ENCODE measurements at regions not wholly inside any gene's neighbourhood (a gene's known extent, or its start where the extent isn't known, plus 50 kb on each side); places are given as distances from the start of the nearest gene placed in this dataset.

GRCh38 chr4:101604976-101605375 lies 185.6 kb upstream of the BANK1 start:
- H3K36me3 ChIP-seq: no peaks in the 10 kb centered on the region
- H3K9me3 ChIP-seq (replicated peaks in 1 of 11): peaks cover 14 to 32% (median 24%) of the 10 kb centered on the region in 11 experiments; a peak in 20 of 22 replicates
- H3K4me1 ChIP-seq: peaks cover 0 to 9% (median 0%) of the 10 kb centered on the region in 10 experiments; a peak in 2 of 20 replicates
- H3K4me2 ChIP-seq: no peak overlapping the region
- no peak overlapping the region for H3K9ac ChIP-seq
- no peak overlapping the region for H3K27ac ChIP-seq
- H3K27me3 ChIP-seq: no peaks in the 10 kb centered on the region
- no peaks in the 10 kb centered on the region for H4K20me1 ChIP-seq
- TF ChIP-seq Cebpa-rat (IDR thresholded peaks at IDR 0.05): no peak
- H3K4me3 ChIP-seq: no peak overlapping the region

GRCh38 chr4:101600287-101600686 lies 190.2 kb upstream of the BANK1 start:
- no peaks in the 10 kb centered on the region for H3K9me3 ChIP-seq (replicated peaks in 1 of 11)
- H3K4me2 ChIP-seq: no peak overlapping the region
- H3K4me1 ChIP-seq: peaks cover 0 to 42% (median 2%) of the 10 kb centered on the region in 10 experiments; a peak in 7 of 20 replicates
- no peak for TF ChIP-seq Cebpa-rat (IDR thresholded peaks at IDR 0.05)
- H3K27me3 ChIP-seq: no peaks in the 10 kb centered on the region
- no peak overlapping the region for H3K4me3 ChIP-seq
- no peak overlapping the region; a peak in 1 of 22 replicates for H3K27ac ChIP-seq
- H3K36me3 ChIP-seq: no peaks in the 10 kb centered on the region
- no peak overlapping the region for H3K9ac ChIP-seq
- no peaks in the 10 kb centered on the region for H4K20me1 ChIP-seq

- Histone ChIP-seq H3K27me3 (no peaks in the 10 kb centered on the region), H4K20me1 (no peaks in the 10 kb centered on the region), H3K27ac (no peak overlapping the region), H3K4me3 (no peak overlapping the region), H3K4me1 (peaks cover 0 to 47% (median 2%) of the 10 kb centered on the region in 10 experiments; a peak in 7 of 20 replicates), H3K4me2 (no peak overlapping the region), H3K9me3 (replicated peaks in 1 of 11) (no peaks in the 10 kb centered on the region), H3K9ac (no peak overlapping the region), H3K36me3 (no peaks in the 10 kb centered on the region)
- no peak for TF ChIP-seq Cebpa-rat (IDR thresholded peaks at IDR 0.05)
These were observed 190.9 kb upstream of the BANK1 start for GRCh38 chr4:101599620-101600019.

- Histone ChIP-seq H3K4me1 (peaks cover 0 to 69% (median 2%) of the 10 kb centered on the region in 10 experiments; a peak in 7 of 20 replicates), H3K4me3 (no peak overlapping the region), H3K9me3 (replicated peaks in 1 of 11) (no peaks in the 10 kb centered on the region), H3K36me3 (no peaks in the 10 kb centered on the region), H3K9ac (no peak overlapping the region), H4K20me1 (no peaks in the 10 kb centered on the region), H3K27ac (peak overlapping the region in 3 of 11 experiments; percentile 46 to 61 (median 55); a peak in 4 of 22 replicates), H3K4me2 (peak overlapping the region in 3 of 11 experiments; percentile 46 to 82 (median 72); a peak in 6 of 22 replicates), H3K27me3 (no peaks in the 10 kb centered on the region)
- TF ChIP-seq Cebpa-rat (IDR thresholded peaks at IDR 0.05): no peak
These were observed 193.6 kb upstream of the BANK1 start for GRCh38 chr4:101596781-101597552.

- Histone ChIP-seq H4K20me1 (no peaks in the 10 kb centered on the region), H3K9me3 (replicated peaks in 1 of 11) (no peaks in the 10 kb centered on the region), H3K4me1 (peaks cover 0 to 58% (median 2%) of the 10 kb centered on the region in 10 experiments; a peak in 7 of 20 replicates), H3K9ac (no peak overlapping the region), H3K27ac (no peak overlapping the region), H3K27me3 (no peaks in the 10 kb centered on the region), H3K36me3 (no peaks in the 10 kb centered on the region), H3K4me2 (peak overlapping the region in 1 of 11 experiments; percentile 60; a peak in 1 of 22 replicates), H3K4me3 (no peak overlapping the region)
- TF ChIP-seq Cebpa-rat (IDR thresholded peaks at IDR 0.05): no peak
These were observed 195.9 kb upstream of the BANK1 start for GRCh38 chr4:101594588-101594987.

- no peak overlapping the region for H3K9ac ChIP-seq
- H3K9me3 ChIP-seq (replicated peaks in 1 of 11): no peaks in the 10 kb centered on the region
- no peaks in the 10 kb centered on the region for H4K20me1 ChIP-seq
- peak overlapping the region in 2 of 11 experiments; percentile 59 to 60; a peak in 4 of 22 replicates for H3K4me2 ChIP-seq
- no peaks in the 10 kb centered on the region for H3K27me3 ChIP-seq
- H3K36me3 ChIP-seq: no peaks in the 10 kb centered on the region
- peaks cover 0 to 58% (median 2%) of the 10 kb centered on the region in 10 experiments; a peak in 7 of 20 replicates for H3K4me1 ChIP-seq
- no peak for TF ChIP-seq Cebpa-rat (IDR thresholded peaks at IDR 0.05)
- H3K27ac ChIP-seq: peak overlapping the region in 2 of 11 experiments; percentile 52 to 58; a peak in 3 of 22 replicates
- no peak overlapping the region for H3K4me3 ChIP-seq
These were observed 196.9 kb upstream of the BANK1 start for GRCh38 chr4:101593666-101594065.

- Histone ChIP-seq H3K36me3 (no peaks in the 10 kb centered on the region), H3K27me3 (no peaks in the 10 kb centered on the region), H4K20me1 (no peaks in the 10 kb centered on the region), H3K9ac (no peak overlapping the region), H3K9me3 (replicated peaks in 1 of 11) (peaks cover 11 to 27% (median 17%) of the 10 kb centered on the region in 11 experiments; a peak in 20 of 22 replicates), H3K27ac (no peak overlapping the region), H3K4me1 (0 out of 20 replicates have a peak, but pooled peaks cover 0 to 6% (median 0%) of the 10 kb centered on the region in 10 experiments), H3K4me2 (no peak overlapping the region), H3K4me3 (no peak overlapping the region)
- TF ChIP-seq Cebpa-rat (IDR thresholded peaks at IDR 0.05): no peak
These were observed 206.2 kb upstream of the BANK1 start for GRCh38 chr4:101584306-101584705.

- H3K36me3 ChIP-seq: no peaks in the 10 kb centered on the region
- H3K4me3 ChIP-seq: no peak overlapping the region
- H3K9me3 ChIP-seq (replicated peaks in 1 of 11): peaks cover 2 to 32% (median 9%) of the 10 kb centered on the region in 11 experiments; a peak in 15 of 22 replicates
- H3K27ac ChIP-seq: no peak overlapping the region
- no peaks in the 10 kb centered on the region for H3K4me1 ChIP-seq
- TF ChIP-seq Cebpa-rat (IDR thresholded peaks at IDR 0.05): no peak
- no peak overlapping the region for H3K4me2 ChIP-seq
- H4K20me1 ChIP-seq: no peaks in the 10 kb centered on the region
- H3K9ac ChIP-seq: no peak overlapping the region
- H3K27me3 ChIP-seq: no peaks in the 10 kb centered on the region
These were observed 215.8 kb upstream of the PPP3CA start for GRCh38 chr4:101563126-101563525.

GRCh38 chr4:101556842-101557241 lies 209.5 kb upstream of the PPP3CA start:
- Histone ChIP-seq H3K9ac (no peak overlapping the region), H3K27me3 (no peaks in the 10 kb centered on the region), H3K4me1 (peaks cover 0 to 14% (median 6%) of the 10 kb centered on the region in 10 experiments; a peak in 9 of 20 replicates), H3K4me3 (no peak overlapping the region), H3K9me3 (replicated peaks in 1 of 11) (peaks cover 30 to 66% (median 40%) of the 10 kb centered on the region in 11 experiments), H3K36me3 (no peaks in the 10 kb centered on the region), H3K4me2 (no peak overlapping the region), H4K20me1 (no peaks in the 10 kb centered on the region), H3K27ac (peak overlapping the region in 1 of 11 experiments; percentile 56; a peak in 3 of 22 replicates)
- no peak for TF ChIP-seq Cebpa-rat (IDR thresholded peaks at IDR 0.05)
